ENCODE measurements at regions not wholly inside any gene's neighbourhood (a gene's known extent, or its start where the extent isn't known, plus 50 kb on each side); places are given as distances from the start of the nearest gene placed in this dataset.
"Not testable (repeated sequence)": the region's sequence is repeated elsewhere in the genome, so short reads cannot be mapped to it uniquely, and the experiment has no call there.

GRCh38 chr14:63147018-63147417 lies 57.2 kb upstream of the RHOJ start:
- WGBS, 2 donors (ENCODE audit: low coverage in 1 of 2) = 57 to 79% methylated on average over 1 to 2 of the region's 2 CpGs
- Histone ChIP-seq H3K4me3 (no peak overlapping the region), H3K27ac (no peak overlapping the region), H3K4me1 (no peaks in the 10 kb centered on the region), H3K27me3 (no peaks in the 10 kb centered on the region), H3K36me3 (no peaks in the 10 kb centered on the region), H3K9me3 (peaks cover 0 to 21% (median 0%) of the 10 kb centered on the region in 3 donors)
- no peak for ATAC-seq
- TF ChIP-seq, protein P1, sequence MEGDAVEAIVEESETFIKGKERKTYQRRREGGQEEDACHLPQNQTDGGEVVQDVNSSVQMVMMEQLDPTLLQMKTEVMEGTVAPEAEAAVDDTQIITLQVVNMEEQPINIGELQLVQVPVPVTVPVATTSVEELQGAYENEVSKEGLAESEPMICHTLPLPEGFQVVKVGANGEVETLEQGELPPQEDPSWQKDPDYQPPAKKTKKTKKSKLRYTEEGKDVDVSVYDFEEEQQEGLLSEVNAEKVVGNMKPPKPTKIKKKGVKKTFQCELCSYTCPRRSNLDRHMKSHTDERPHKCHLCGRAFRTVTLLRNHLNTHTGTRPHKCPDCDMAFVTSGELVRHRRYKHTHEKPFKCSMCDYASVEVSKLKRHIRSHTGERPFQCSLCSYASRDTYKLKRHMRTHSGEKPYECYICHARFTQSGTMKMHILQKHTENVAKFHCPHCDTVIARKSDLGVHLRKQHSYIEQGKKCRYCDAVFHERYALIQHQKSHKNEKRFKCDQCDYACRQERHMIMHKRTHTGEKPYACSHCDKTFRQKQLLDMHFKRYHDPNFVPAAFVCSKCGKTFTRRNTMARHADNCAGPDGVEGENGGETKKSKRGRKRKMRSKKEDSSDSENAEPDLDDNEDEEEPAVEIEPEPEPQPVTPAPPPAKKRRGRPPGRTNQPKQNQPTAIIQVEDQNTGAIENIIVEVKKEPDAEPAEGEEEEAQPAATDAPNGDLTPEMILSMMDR (IDR thresholded peaks at IDR 0.05) = no peak
- TF ChIP-seq POLR2AphosphoS5 (IDR thresholded peaks at IDR 0.05) = no peak
- no peak for TF ChIP-seq POLR2A (IDR thresholded peaks at IDR 0.05)
- no peak for TF ChIP-seq EP300 (IDR thresholded peaks at IDR 0.05)

DNA sequence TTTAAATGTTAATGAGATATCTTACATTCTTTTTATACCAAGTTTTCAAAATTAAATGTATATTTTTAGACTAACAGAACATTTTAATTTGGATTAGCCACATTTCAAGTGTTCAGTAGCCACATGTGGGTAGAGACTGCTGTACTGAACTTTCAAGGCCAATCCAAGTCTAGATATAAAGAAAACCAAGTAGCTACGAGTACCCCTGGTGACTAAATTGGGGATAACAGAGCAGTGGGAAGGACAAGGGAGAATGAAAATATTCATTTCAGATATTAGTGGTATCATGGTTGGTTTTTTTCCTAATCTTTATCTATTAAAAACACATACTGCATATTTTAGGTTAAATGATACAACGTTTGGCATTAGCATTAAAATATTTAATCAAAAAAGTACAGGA lies 69.4 kb upstream of the RHOJ start:
- Histone ChIP-seq H3K9me3 (peaks cover 0 to 4% (median 0%) of the 10 kb centered on the region in 3 donors), H3K4me3 (no peak overlapping the region), H3K36me3 (no peaks in the 10 kb centered on the region), H3K27me3 (no peaks in the 10 kb centered on the region), H3K4me1 (no peaks in the 10 kb centered on the region), H3K27ac (no peak overlapping the region)
- no peak for ATAC-seq
- TF ChIP-seq, protein P1 (IDR thresholded peaks at IDR 0.05) = peak in 1 of 4 experiments; percentile 18
- no peak for TF ChIP-seq POLR2AphosphoS5 (IDR thresholded peaks at IDR 0.05)
- WGBS, 2 donors (ENCODE audit: low coverage in 1 of 2) = 11 to 17% methylated on average over 2 of the region's 2 CpGs

DNA sequence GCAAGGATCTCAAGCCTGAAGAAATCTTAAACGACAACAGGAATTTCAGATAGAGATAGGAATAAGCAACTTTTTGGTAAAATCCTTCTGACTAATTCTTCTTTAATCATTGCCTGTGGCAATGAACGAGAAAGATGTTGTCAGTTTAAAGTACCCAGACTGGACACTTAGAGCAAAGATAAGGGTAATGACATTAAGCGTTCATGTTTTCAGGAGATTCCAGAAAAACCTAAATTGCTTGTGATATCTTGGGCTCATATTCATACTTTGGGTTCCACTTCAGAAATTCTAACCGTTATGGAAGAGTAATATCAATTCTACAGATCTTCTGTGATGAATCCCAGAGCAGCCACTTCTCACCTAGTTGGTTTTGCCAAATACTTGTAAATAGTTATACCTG lies 73.7 kb upstream of the RHOJ start:
- ATAC-seq = no peak
- H3K36me3 ChIP-seq = no peaks in the 10 kb centered on the region
- H3K27me3 ChIP-seq = no peaks in the 10 kb centered on the region
- no peaks in the 10 kb centered on the region for H3K9me3 ChIP-seq
- H3K4me1 ChIP-seq = no peaks in the 10 kb centered on the region
- H3K27ac ChIP-seq = no peak overlapping the region
- H3K4me3 ChIP-seq = no peak overlapping the region
- 68 to 81% methylated on average over 4 of the region's 4 CpGs for WGBS, 2 donors (ENCODE audit: low coverage in 1 of 2)
- no peak for TF ChIP-seq POLR2AphosphoS5 (IDR thresholded peaks at IDR 0.05)
- TF ChIP-seq, protein P1 (IDR thresholded peaks at IDR 0.05) = no peak
- no peak for TF ChIP-seq EP300 (IDR thresholded peaks at IDR 0.05)
- no peak for TF ChIP-seq POLR2A (IDR thresholded peaks at IDR 0.05)

GRCh38 chr14:63106487-63106886 lies 61.2 kb upstream of the KCNH5 start:
- WGBS, 2 donors (ENCODE audit: low coverage in 1 of 2) = 100% methylated on average over 1 of the region's 1 CpG; no CpG with 5 or more reads in 1 of the 2 donors
- H3K4me1 ChIP-seq, H3K27ac ChIP-seq, ATAC-seq, H3K36me3 ChIP-seq, H3K4me3 ChIP-seq, H3K9me3 ChIP-seq, H3K27me3 ChIP-seq: not testable (repeated sequence)

DNA sequence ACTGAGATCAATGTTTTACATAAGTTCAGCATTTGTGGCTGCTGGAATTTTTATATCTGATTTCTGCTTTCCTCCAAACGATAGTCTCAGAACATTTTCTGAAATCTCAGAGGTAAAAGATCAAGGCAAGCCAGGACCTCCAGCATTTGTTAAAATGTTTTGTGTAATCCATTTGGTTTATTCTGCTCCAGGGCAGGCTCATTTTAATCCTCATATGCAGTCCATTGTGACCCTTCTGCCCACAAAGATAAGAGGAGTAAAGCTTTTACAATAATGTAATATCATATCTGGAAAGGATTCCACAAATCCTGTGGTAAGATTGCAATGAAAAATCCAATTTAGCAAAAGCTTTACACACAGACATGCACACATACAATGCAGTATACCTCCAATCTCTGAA lies 55.3 kb upstream of the KCNH5 start:
- no peak overlapping the region for H3K4me3 ChIP-seq
- TF ChIP-seq, protein P1 (IDR thresholded peaks at IDR 0.05) = no peak
- TF ChIP-seq EP300 (IDR thresholded peaks at IDR 0.05) (no peak), POLR2AphosphoS5 (IDR thresholded peaks at IDR 0.05) (no peak), POLR2A (IDR thresholded peaks at IDR 0.05) (no peak)
- no peaks in the 10 kb centered on the region for H3K4me1 ChIP-seq
- H3K27ac ChIP-seq = no peak overlapping the region
- no peaks in the 10 kb centered on the region for H3K9me3 ChIP-seq
- H3K36me3 ChIP-seq = no peaks in the 10 kb centered on the region
- WGBS, 2 donors (ENCODE audit: low coverage in 1 of 2) = 27 to 69% methylated on average over 1 of the region's 1 CpG
- no peaks in the 10 kb centered on the region for H3K27me3 ChIP-seq
- ATAC-seq = no peak

DNA sequence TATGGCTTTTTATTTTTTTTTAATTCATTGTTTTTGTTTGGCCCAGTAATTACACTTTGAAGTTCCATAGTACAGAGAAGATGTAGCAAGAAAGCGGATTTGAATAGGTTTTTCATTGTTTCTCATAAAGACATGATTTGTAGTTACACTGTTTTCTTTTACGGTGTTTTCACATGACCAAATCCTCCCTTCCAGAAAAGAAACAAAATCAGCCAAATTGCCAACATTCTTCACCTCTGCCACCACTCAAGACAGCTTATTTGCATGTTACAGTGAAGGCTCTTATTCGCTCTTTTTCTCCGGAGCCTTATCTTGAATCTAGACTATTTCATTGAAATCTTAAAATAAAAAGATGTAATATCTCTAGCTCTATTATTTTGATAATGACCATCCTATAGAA lies 50.9 kb upstream of the KCNH5 start:
- Histone ChIP-seq H3K27ac (no peak overlapping the region), H3K9me3 (no peaks in the 10 kb centered on the region), H3K4me1 (no peaks in the 10 kb centered on the region), H3K27me3 (no peaks in the 10 kb centered on the region), H3K4me3 (no peak overlapping the region), H3K36me3 (no peaks in the 10 kb centered on the region)
- TF ChIP-seq EP300 (IDR thresholded peaks at IDR 0.05) = no peak
- TF ChIP-seq, protein P1 (IDR thresholded peaks at IDR 0.05) = no peak
- no peak for TF ChIP-seq POLR2AphosphoS5 (IDR thresholded peaks at IDR 0.05)
- no peak for TF ChIP-seq POLR2A (IDR thresholded peaks at IDR 0.05)
- WGBS, 2 donors (ENCODE audit: low coverage in 1 of 2) = 78 to 92% methylated on average over 4 of the region's 4 CpGs
- no peak for ATAC-seq
